ENCODE measurements at regions not wholly inside any gene's neighbourhood (a gene's known extent, or its start where the extent isn't known, plus 50 kb on each side); places are given as distances from the start of the nearest gene placed in this dataset.

DNA sequence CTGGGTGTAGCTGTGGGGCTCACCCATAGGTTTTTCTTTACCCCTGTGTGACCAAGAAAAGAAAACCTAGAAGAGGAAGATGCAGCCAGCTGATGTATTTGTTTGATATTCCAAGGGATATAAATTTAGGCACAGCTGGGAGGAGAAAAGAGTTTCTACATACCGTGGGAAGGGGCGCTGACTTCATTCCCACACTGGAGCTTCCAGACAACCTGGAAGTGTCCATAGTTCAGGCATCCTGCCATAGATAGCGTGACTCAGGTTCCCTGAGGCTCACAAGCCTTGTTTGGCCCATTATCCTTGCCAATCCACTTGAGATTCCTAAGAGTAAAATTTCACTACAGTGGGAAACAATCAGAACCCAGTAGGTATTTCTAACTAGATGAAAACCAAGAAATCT is 371.7 kb upstream of the NRP1 start:
- Histone ChIP-seq H2AFZ (ENCODE audit: low read depth) (no peak overlapping the region), H3K36me3 (ENCODE audit: insufficient read depth) (no peaks in the 10 kb centered on the region), H3K4me2 (no peak overlapping the region), H3K27ac (no peak overlapping the region), H4K20me1 (ENCODE audit: insufficient read depth) (no peaks in the 10 kb centered on the region), H3K79me2 (ENCODE audit: insufficient read depth, low read depth) (no peaks in the 10 kb centered on the region), H3K9ac (no peak overlapping the region), H3K27me3 (ENCODE audit: insufficient read depth, low read depth) (no peaks in the 10 kb centered on the region), H3K4me3 (IDR thresholded peaks at IDR 0.05; ENCODE audit: insufficient read depth, low read depth, low read length) (no peak overlapping the region), H3K4me1 (ENCODE audit: low read depth, poor library complexity, severe bottlenecking) (no peaks in the 10 kb centered on the region)
- TF ChIP-seq, protein P1, sequence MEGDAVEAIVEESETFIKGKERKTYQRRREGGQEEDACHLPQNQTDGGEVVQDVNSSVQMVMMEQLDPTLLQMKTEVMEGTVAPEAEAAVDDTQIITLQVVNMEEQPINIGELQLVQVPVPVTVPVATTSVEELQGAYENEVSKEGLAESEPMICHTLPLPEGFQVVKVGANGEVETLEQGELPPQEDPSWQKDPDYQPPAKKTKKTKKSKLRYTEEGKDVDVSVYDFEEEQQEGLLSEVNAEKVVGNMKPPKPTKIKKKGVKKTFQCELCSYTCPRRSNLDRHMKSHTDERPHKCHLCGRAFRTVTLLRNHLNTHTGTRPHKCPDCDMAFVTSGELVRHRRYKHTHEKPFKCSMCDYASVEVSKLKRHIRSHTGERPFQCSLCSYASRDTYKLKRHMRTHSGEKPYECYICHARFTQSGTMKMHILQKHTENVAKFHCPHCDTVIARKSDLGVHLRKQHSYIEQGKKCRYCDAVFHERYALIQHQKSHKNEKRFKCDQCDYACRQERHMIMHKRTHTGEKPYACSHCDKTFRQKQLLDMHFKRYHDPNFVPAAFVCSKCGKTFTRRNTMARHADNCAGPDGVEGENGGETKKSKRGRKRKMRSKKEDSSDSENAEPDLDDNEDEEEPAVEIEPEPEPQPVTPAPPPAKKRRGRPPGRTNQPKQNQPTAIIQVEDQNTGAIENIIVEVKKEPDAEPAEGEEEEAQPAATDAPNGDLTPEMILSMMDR (conservative IDR thresholded peaks at IDR 0.05; ENCODE audit: low read depth, low read length) = no peak

DNA sequence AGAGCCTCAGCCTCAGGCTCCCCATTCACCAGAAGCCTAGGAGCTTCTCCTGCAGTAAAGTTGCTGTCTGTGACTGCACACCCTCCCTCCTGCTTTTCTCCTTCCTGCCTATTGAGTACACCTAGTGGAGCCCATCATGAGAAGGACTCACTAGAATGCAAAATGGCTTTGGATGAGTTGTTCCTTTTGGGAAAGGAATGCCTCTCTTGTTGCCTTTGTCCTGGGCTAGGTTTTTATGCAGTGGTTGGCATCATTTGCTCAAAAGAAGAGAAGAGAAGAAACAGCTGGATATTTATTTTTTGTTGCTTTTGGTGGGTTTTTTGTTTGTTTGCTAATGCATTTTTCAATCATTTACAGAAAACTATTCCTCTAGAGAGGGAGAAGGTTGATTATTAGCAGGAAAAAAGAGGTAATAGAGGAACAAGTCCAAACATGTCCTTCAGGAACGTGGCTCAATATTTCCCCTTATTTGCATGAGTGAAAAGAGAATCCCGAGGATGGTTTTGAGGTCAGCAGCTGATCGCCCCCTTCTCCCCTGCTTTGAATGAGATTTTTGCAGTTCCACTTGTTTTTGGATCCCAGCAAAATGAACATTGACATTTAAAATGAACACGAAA is 369.9 kb upstream of the NRP1 start:
- no peak overlapping the region for H2AFZ ChIP-seq (ENCODE audit: low read depth)
- H3K4me3 ChIP-seq (IDR thresholded peaks at IDR 0.05; ENCODE audit: insufficient read depth, low read depth, low read length) = no peak overlapping the region
- no peaks in the 10 kb centered on the region for H3K36me3 ChIP-seq (ENCODE audit: insufficient read depth)
- no peak overlapping the region for H3K9ac ChIP-seq
- H3K4me2 ChIP-seq = no peak overlapping the region
- H3K4me1 ChIP-seq (ENCODE audit: low read depth, poor library complexity, severe bottlenecking) = no peaks in the 10 kb centered on the region
- H3K27me3 ChIP-seq (ENCODE audit: insufficient read depth, low read depth) = no peaks in the 10 kb centered on the region
- no peaks in the 10 kb centered on the region for H4K20me1 ChIP-seq (ENCODE audit: insufficient read depth)
- TF ChIP-seq, protein P1 (conservative IDR thresholded peaks at IDR 0.05; ENCODE audit: low read depth, low read length) = no peak
- H3K27ac ChIP-seq = no peak overlapping the region
- H3K79me2 ChIP-seq (ENCODE audit: insufficient read depth, low read depth) = no peaks in the 10 kb centered on the region

DNA sequence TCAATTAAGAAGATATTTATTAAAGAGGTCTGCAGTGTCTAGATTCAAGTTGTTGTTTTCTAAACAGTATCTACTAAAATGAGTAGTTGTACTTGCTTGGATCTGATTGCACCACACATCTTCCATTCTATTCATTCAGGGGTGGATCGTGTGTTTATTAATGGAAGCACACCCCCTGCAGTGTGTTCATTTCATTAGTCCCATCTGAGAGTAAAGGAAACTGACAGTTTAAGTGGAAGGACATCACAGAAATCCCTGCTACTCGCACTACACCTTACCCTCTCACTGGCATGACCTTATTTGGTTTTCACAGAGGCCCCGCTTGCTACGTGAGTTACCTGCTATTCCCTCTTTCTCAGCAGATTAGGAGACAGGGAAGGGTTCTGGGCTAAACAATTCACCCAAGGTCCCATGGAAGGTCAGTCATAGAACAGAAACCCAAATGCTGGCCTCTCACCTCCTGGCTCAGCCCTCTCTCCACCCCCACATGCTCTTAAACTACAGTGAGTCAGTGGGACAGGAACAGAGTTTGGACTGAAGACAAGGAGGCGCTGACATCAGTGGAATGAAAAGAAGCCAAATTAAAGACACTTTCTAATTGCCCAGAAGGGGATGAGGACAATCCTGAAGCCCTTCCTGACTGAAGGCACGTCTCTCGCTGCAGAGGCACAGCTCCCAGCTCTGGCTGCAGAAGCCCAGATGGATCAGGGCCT is 369.2 kb upstream of the NRP1 start:
- TF ChIP-seq, protein P1 (conservative IDR thresholded peaks at IDR 0.05; ENCODE audit: low read depth, low read length) = no peak
- Histone ChIP-seq H2AFZ (ENCODE audit: low read depth) (no peak overlapping the region), H3K79me2 (ENCODE audit: insufficient read depth, low read depth) (no peaks in the 10 kb centered on the region), H3K27me3 (ENCODE audit: insufficient read depth, low read depth) (no peaks in the 10 kb centered on the region), H3K4me1 (ENCODE audit: low read depth, poor library complexity, severe bottlenecking) (no peaks in the 10 kb centered on the region), H4K20me1 (ENCODE audit: insufficient read depth) (no peaks in the 10 kb centered on the region), H3K4me2 (no peak overlapping the region), H3K27ac (no peak overlapping the region), H3K4me3 (IDR thresholded peaks at IDR 0.05; ENCODE audit: insufficient read depth, low read depth, low read length) (no peak overlapping the region), H3K36me3 (ENCODE audit: insufficient read depth) (no peaks in the 10 kb centered on the region), H3K9ac (no peak overlapping the region)

DNA sequence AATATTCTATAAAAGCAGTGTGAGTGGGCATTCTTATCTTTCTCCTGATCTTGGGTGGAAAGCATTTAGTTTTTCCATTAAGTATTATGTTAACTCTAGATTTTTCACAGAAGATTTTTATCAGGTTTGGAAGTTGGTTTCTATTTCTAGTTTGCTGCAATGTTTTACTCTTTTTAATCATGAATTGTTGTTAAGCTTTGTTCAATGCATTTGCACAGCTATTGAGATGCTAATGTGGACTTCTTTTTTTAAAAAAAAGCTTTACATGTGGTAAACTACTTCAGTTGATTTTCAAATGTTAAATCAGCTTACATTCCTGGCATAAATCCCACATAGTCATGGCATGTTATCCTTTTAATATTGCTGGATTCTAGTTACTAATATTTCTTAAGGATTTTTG is 363.6 kb upstream of the NRP1 start:
- H3K9ac ChIP-seq = no peak overlapping the region
- H3K27me3 ChIP-seq (ENCODE audit: insufficient read depth, low read depth) = no peaks in the 10 kb centered on the region
- H2AFZ ChIP-seq (ENCODE audit: low read depth) = no peak overlapping the region
- no peaks in the 10 kb centered on the region for H4K20me1 ChIP-seq (ENCODE audit: insufficient read depth)
- TF ChIP-seq, protein P1 (conservative IDR thresholded peaks at IDR 0.05; ENCODE audit: low read depth, low read length) = no peak
- no peaks in the 10 kb centered on the region for H3K79me2 ChIP-seq (ENCODE audit: insufficient read depth, low read depth)
- no peak overlapping the region for H3K4me3 ChIP-seq (IDR thresholded peaks at IDR 0.05; ENCODE audit: insufficient read depth, low read depth, low read length)
- H3K4me2 ChIP-seq = no peak overlapping the region
- no peaks in the 10 kb centered on the region for H3K4me1 ChIP-seq (ENCODE audit: low read depth, poor library complexity, severe bottlenecking)
- no peaks in the 10 kb centered on the region for H3K36me3 ChIP-seq (ENCODE audit: insufficient read depth)
- no peak overlapping the region for H3K27ac ChIP-seq

All from KMS-11 (cell line).